ENCODE measurements at regions not wholly inside any gene's neighbourhood (a gene's known extent, or its start where the extent isn't known, plus 50 kb on each side); places are given as distances from the start of the nearest gene placed in this dataset.

- no peak for TF ChIP-seq CTCF (IDR thresholded peaks at IDR 0.05; ENCODE audit: extremely low read depth, insufficient read depth, missing control alignments)
- DNase-seq (ENCODE audit: low spot score), result no peak
- in situ Hi-C loops (cut with MboI; ENCODE audit: low pct_unique_long_range_greater_than_20kb, low sequenced_read_pairs, unreplicated experiment), result no loop called here
Observed at GRCh38 chr7:17239046-17239445, 59.4 kb upstream of the AHR start.

- DNase-seq (ENCODE audit: low spot score), result no peak
- in situ Hi-C loops (cut with MboI; ENCODE audit: low pct_unique_long_range_greater_than_20kb, low sequenced_read_pairs, unreplicated experiment), result no loop called here
- TF ChIP-seq CTCF (IDR thresholded peaks at IDR 0.05; ENCODE audit: extremely low read depth, insufficient read depth, missing control alignments), result no peak
Observed at GRCh38 chr7:17239683-17240521, 58.5 kb upstream of the AHR start.

GRCh38 chr7:17242504-17242903 is 55.9 kb upstream of the AHR start:
- DNase-seq (ENCODE audit: low spot score), result no peak
- in situ Hi-C loops (cut with MboI; ENCODE audit: low pct_unique_long_range_greater_than_20kb, low sequenced_read_pairs, unreplicated experiment), result no loop called here
- no peak for TF ChIP-seq CTCF (IDR thresholded peaks at IDR 0.05; ENCODE audit: extremely low read depth, insufficient read depth, missing control alignments)

- in situ Hi-C loops (cut with MboI; ENCODE audit: low pct_unique_long_range_greater_than_20kb, low sequenced_read_pairs, unreplicated experiment), result no loop called here
- DNase-seq (ENCODE audit: low spot score), result no peak
- TF ChIP-seq CTCF (IDR thresholded peaks at IDR 0.05; ENCODE audit: extremely low read depth, insufficient read depth, missing control alignments), result no peak
Observed at GRCh38 chr7:17244786-17245185, 53.7 kb upstream of the AHR start.

- no peak for DNase-seq (ENCODE audit: low spot score)
- in situ Hi-C loops (cut with MboI; ENCODE audit: low pct_unique_long_range_greater_than_20kb, low sequenced_read_pairs, unreplicated experiment), result no loop called here
- TF ChIP-seq CTCF (IDR thresholded peaks at IDR 0.05; ENCODE audit: extremely low read depth, insufficient read depth, missing control alignments), result no peak
Observed at GRCh38 chr7:17247357-17247756, 51.1 kb upstream of the AHR start.

- in situ Hi-C loops (cut with MboI; ENCODE audit: low pct_unique_long_range_greater_than_20kb, low sequenced_read_pairs, unreplicated experiment), result no loop called here
- no peak for DNase-seq (ENCODE audit: low spot score)
- TF ChIP-seq CTCF (IDR thresholded peaks at IDR 0.05; ENCODE audit: extremely low read depth, insufficient read depth, missing control alignments), result no peak
Observed at GRCh38 chr7:17248527-17248926, 49.9 kb upstream of the AHR start.

Measured in GM13977 (cell line).